ENCODE measurements at regions not wholly inside any gene's neighbourhood (a gene's known extent, or its start where the extent isn't known, plus 50 kb on each side); places are given as distances from the start of the nearest gene placed in this dataset.

DNA sequence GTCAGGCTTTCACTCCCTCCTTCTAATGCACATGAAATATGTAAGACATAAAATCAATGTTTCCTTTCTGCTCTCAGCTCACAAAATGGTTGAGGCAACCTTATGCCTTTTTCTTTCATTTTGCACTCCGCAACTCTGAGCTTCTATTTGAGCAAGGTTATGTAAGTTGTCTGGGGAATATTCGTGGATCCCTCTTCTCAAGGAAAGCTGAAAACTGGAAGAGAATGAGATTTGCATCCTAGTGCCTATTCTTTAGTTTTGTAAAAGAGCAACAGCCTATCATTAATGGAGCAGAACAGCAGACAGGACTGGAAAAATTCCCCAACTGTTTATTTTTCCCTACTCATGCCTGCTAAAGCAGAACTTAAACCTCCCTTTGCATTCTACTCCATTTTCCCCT is 141.7 kb downstream of the FAM76B start:
- no peak for DNase-seq (ENCODE audit: low read depth, low spot score)
- ChIA-PET CTCF (no interaction called here), POLR2A (no interaction called here), RAD21 (ENCODE audit: low non-redundant PET in 1 of 2, low total read pairs in 2 of 2, uncharacterized antibody in 2 of 2, unreplicated experiment in 2 of 2) (no interaction called here)
- H3K9ac ChIP-seq (ENCODE audit: low read length) = no peak overlapping the region
- H3K79me2 ChIP-seq (ENCODE audit: insufficient read depth, low read length) = no peaks in the 10 kb centered on the region
- peaks cover 6% of the 10 kb centered on the region for H3K27me3 ChIP-seq (ENCODE audit: insufficient read depth, low read length)
- H4K20me1 ChIP-seq (ENCODE audit: insufficient read depth) = no peaks in the 10 kb centered on the region
- ATAC-seq = no peak
- H3K9me2 ChIP-seq (ENCODE audit: insufficient read depth) = no peaks in the 10 kb centered on the region
- H3K4me2 ChIP-seq (ENCODE audit: low read length) = no peak overlapping the region
- no peak overlapping the region for H2AFZ ChIP-seq (ENCODE audit: low read depth, low read length, poor library complexity, severe bottlenecking)
- H3K4me1 ChIP-seq (ENCODE audit: control insufficient read depth in 1 of 2, insufficient read depth in 2 of 2, low read length in 2 of 2) = no peaks in the 10 kb centered on the region
- no peaks in the 10 kb centered on the region for H3K36me3 ChIP-seq (ENCODE audit: control insufficient read depth in 1 of 2, insufficient read depth in 2 of 2, low read length in 2 of 2)
- H3K4me3 ChIP-seq (replicated peaks in 1 of 2; ENCODE audit: low read depth in 1 of 2, low read length in 2 of 2) = no peak overlapping the region
- BruUV-seq (replicated peaks) = no TSS peak
- no peak for TF ChIP-seq ELF1 (IDR thresholded peaks at IDR 0.05; ENCODE audit: borderline replicate concordance, low read depth)
- no peak for TF ChIP-seq MAX (IDR thresholded peaks at IDR 0.05)
- no peak for TF ChIP-seq FOSL1 (IDR thresholded peaks at IDR 0.05; ENCODE audit: low read depth)
- no peak for TF ChIP-seq CEBPB (IDR thresholded peaks at IDR 0.05; ENCODE audit: low read depth)
- no peaks in the 10 kb centered on the region for H3K9me3 ChIP-seq (ENCODE audit: control insufficient read depth in 1 of 2, insufficient read depth in 1 of 2, low read depth in 1 of 2, low read length in 2 of 2)
- intact Hi-C loops (cut with micrococcal nuclease) = no loop called here
- no peak overlapping the region for H3K27ac ChIP-seq (ENCODE audit: low read depth, low read length)

DNA sequence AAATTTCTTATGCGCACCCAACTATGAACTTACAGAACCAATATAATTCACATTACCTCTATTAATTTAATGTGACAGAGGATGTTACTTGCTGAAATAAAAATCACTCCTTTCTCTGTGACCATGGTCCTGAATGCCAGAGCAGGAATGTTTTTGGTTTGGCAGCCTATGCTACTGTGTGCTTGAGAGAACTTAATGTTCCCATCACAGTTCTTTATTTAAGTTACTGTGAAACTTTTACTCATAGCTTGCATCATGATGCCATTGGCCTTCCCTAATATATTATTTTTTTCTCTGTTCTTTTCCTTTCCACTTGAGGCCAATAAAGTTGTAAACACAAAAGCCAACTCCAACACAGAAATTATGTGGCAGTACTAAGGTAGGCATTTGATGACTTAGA is 142.2 kb downstream of the FAM76B start:
- ATAC-seq = no peak
- no peak overlapping the region for H3K4me2 ChIP-seq (ENCODE audit: low read length)
- ChIA-PET CTCF (no interaction called here), RAD21 (ENCODE audit: low non-redundant PET in 1 of 2, low total read pairs in 2 of 2, uncharacterized antibody in 2 of 2, unreplicated experiment in 2 of 2) (no interaction called here), POLR2A (no interaction called here)
- H4K20me1 ChIP-seq (ENCODE audit: insufficient read depth) = no peaks in the 10 kb centered on the region
- no peak overlapping the region for H2AFZ ChIP-seq (ENCODE audit: low read depth, low read length, poor library complexity, severe bottlenecking)
- no peaks in the 10 kb centered on the region for H3K9me2 ChIP-seq (ENCODE audit: insufficient read depth)
- no peak overlapping the region for H3K9ac ChIP-seq (ENCODE audit: low read length)
- intact Hi-C loops (cut with micrococcal nuclease) = no loop called here
- no TSS peak for BruUV-seq (replicated peaks)
- H3K27ac ChIP-seq (ENCODE audit: low read depth, low read length) = no peak overlapping the region
- no peaks in the 10 kb centered on the region for H3K36me3 ChIP-seq (ENCODE audit: control insufficient read depth in 1 of 2, insufficient read depth in 2 of 2, low read length in 2 of 2)
- DNase-seq (ENCODE audit: low read depth, low spot score) = no peak
- no peaks in the 10 kb centered on the region for H3K9me3 ChIP-seq (ENCODE audit: control insufficient read depth in 1 of 2, insufficient read depth in 1 of 2, low read depth in 1 of 2, low read length in 2 of 2)
- H3K4me3 ChIP-seq (replicated peaks in 1 of 2; ENCODE audit: low read depth in 1 of 2, low read length in 2 of 2) = no peak overlapping the region
- H3K4me1 ChIP-seq (ENCODE audit: control insufficient read depth in 1 of 2, insufficient read depth in 2 of 2, low read length in 2 of 2) = no peaks in the 10 kb centered on the region
- no peaks in the 10 kb centered on the region for H3K79me2 ChIP-seq (ENCODE audit: insufficient read depth, low read length)
- peaks cover 6% of the 10 kb centered on the region for H3K27me3 ChIP-seq (ENCODE audit: insufficient read depth, low read length)
- TF ChIP-seq EGR1 (IDR thresholded peaks at IDR 0.05; ENCODE audit: low read depth) = no peak
- TF ChIP-seq, protein P1, sequence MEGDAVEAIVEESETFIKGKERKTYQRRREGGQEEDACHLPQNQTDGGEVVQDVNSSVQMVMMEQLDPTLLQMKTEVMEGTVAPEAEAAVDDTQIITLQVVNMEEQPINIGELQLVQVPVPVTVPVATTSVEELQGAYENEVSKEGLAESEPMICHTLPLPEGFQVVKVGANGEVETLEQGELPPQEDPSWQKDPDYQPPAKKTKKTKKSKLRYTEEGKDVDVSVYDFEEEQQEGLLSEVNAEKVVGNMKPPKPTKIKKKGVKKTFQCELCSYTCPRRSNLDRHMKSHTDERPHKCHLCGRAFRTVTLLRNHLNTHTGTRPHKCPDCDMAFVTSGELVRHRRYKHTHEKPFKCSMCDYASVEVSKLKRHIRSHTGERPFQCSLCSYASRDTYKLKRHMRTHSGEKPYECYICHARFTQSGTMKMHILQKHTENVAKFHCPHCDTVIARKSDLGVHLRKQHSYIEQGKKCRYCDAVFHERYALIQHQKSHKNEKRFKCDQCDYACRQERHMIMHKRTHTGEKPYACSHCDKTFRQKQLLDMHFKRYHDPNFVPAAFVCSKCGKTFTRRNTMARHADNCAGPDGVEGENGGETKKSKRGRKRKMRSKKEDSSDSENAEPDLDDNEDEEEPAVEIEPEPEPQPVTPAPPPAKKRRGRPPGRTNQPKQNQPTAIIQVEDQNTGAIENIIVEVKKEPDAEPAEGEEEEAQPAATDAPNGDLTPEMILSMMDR (IDR thresholded peaks at IDR 0.05 in 2 of 3, conservative IDR thresholded peaks at IDR 0.05 in 1 of 3; ENCODE audit: borderline replicate concordance in 1 of 3, insufficient read depth in 1 of 3, low read depth in 2 of 3, low read length in 2 of 3) = no peak
- no peak for TF ChIP-seq RAD21 (IDR thresholded peaks at IDR 0.05; ENCODE audit: low read depth)
- no peak for TF ChIP-seq REST (IDR thresholded peaks at IDR 0.05; ENCODE audit: low read depth)
- no peak for TF ChIP-seq ZNF274 (IDR thresholded peaks at IDR 0.05; ENCODE audit: low read depth, low read length)
- TF ChIP-seq YY1 (IDR thresholded peaks at IDR 0.05; ENCODE audit: extremely low read depth, insufficient replicate concordance, low read depth, low read length) = no peak
- no peak for TF ChIP-seq MAX (IDR thresholded peaks at IDR 0.05)
- no peak for TF ChIP-seq EZH2 (IDR thresholded peaks at IDR 0.05)
- no peak for TF ChIP-seq POLR2A (IDR thresholded peaks at IDR 0.05; ENCODE audit: borderline replicate concordance, extremely low read depth, insufficient read depth, insufficient read length)
- TF ChIP-seq CEBPB (IDR thresholded peaks at IDR 0.05; ENCODE audit: low read depth) = no peak
- no peak for TF ChIP-seq ATF3 (IDR thresholded peaks at IDR 0.05)

Measured in HCT116 (cell line).